ENCODE measurements at regions not wholly inside any gene's neighbourhood (a gene's known extent, or its start where the extent isn't known, plus 50 kb on each side); places are given as distances from the start of the nearest gene placed in this dataset.
"Not testable (repeated sequence)": the region's sequence is repeated elsewhere in the genome, so short reads cannot be mapped to it uniquely, and the experiment has no call there.

- DNase-seq (ENCODE audit: low read depth): no peak
Observed at GRCh38 chr6:140535511-140535910, 1161.1 kb upstream of the CITED2 start.

GRCh38 chr6:140533526-140533925 lies 1159.1 kb upstream of the CITED2 start:
- DNase-seq (ENCODE audit: low read depth): no peak

GRCh38 chr6:140504776-140505175 lies 1130.3 kb upstream of the CITED2 start:
- DNase-seq (ENCODE audit: low read depth): no peak

GRCh38 chr6:140500849-140501248 lies 1126.4 kb upstream of the CITED2 start:
- no peak for DNase-seq (ENCODE audit: low read depth)

- DNase-seq (ENCODE audit: low read depth): no peak
Observed at GRCh38 chr6:140499607-140500006, 1125.2 kb upstream of the CITED2 start.

- no peak for DNase-seq (ENCODE audit: low read depth)
Observed at GRCh38 chr6:140494321-140495108, 1120.1 kb upstream of the CITED2 start.

- DNase-seq (ENCODE audit: low read depth): not testable (repeated sequence)
Observed at GRCh38 chr6:140493470-140493869, 1119.0 kb upstream of the CITED2 start.

- no peak for DNase-seq (ENCODE audit: low read depth)
Observed at GRCh38 chr6:140490081-140490480, 1115.6 kb upstream of the CITED2 start.

GRCh38 chr6:140487586-140487985 lies 1113.1 kb upstream of the CITED2 start:
- no peak for DNase-seq (ENCODE audit: low read depth)

GRCh38 chr6:140486450-140487361 lies 1112.3 kb upstream of the CITED2 start:
- DNase-seq (ENCODE audit: low read depth): no peak

GRCh38 chr6:140485740-140486449 lies 1111.4 kb upstream of the CITED2 start:
- no peak for DNase-seq (ENCODE audit: low read depth)

GRCh38 chr6:140480852-140481251 lies 1106.4 kb upstream of the CITED2 start:
- no peak for DNase-seq (ENCODE audit: low read depth)

- DNase-seq (ENCODE audit: low read depth): no peak
Observed at GRCh38 chr6:140478631-140479030, 1104.2 kb upstream of the CITED2 start.

GRCh38 chr6:140475086-140475485 lies 1100.6 kb upstream of the CITED2 start:
- no peak for DNase-seq (ENCODE audit: low read depth)

GRCh38 chr6:140464720-140465119 lies 1090.3 kb upstream of the CITED2 start:
- no peak for DNase-seq (ENCODE audit: low read depth)

- no peak for DNase-seq (ENCODE audit: low read depth)
Observed at GRCh38 chr6:140463312-140463710, 1088.9 kb upstream of the CITED2 start.

- DNase-seq (ENCODE audit: low read depth): no peak
Observed at GRCh38 chr6:140462453-140463311, 1088.2 kb upstream of the CITED2 start.

- DNase-seq (ENCODE audit: low read depth): no peak
Observed at GRCh38 chr6:140462076-140462452, 1087.6 kb upstream of the CITED2 start.

GRCh38 chr6:140460267-140460666 lies 1085.8 kb upstream of the CITED2 start:
- no peak for DNase-seq (ENCODE audit: low read depth)

GRCh38 chr6:140459209-140459608 lies 1084.8 kb upstream of the CITED2 start:
- DNase-seq (ENCODE audit: low read depth): no peak

GRCh38 chr6:140446241-140446640 lies 1071.8 kb upstream of the CITED2 start:
- DNase-seq (ENCODE audit: low read depth): no peak

Measured in T-helper 22 cell (primary cell).